ENCODE measurements at regions not wholly inside any gene's neighbourhood (a gene's known extent, or its start where the extent isn't known, plus 50 kb on each side); places are given as distances from the start of the nearest gene placed in this dataset.

GRCh38 chr18:44041961-44042360 is 638.7 kb upstream of the SETBP1 start:
- WGBS, 2 donors (ENCODE audit: low coverage in 1 of 2), result 72 to 73% methylated on average over 4 of the region's 4 CpGs
- H3K4me3 ChIP-seq, result no peak overlapping the region
- H3K4me1 ChIP-seq, result no peaks in the 10 kb centered on the region
- H3K27ac ChIP-seq, result no peak overlapping the region
- no peak for DNase-seq
- H3K27me3 ChIP-seq, result no peaks in the 10 kb centered on the region
- in situ Hi-C loops (cut with MboI; ENCODE audit: low pct_ligation_motif_present in 1 of 4, low pct_unique_long_range_greater_than_20kb in 1 of 4, low sequenced_read_pairs in 3 of 4), result no loop called here
- intact Hi-C loops (cut with DNase I; ENCODE audit: low total_unique reads), result no loop called here
- H3K9me3 ChIP-seq, result no peaks in the 10 kb centered on the region
- no peaks in the 10 kb centered on the region for H3K36me3 ChIP-seq
- no peak for TF ChIP-seq POLR2A (IDR thresholded peaks at IDR 0.05)
- TF ChIP-seq CTCF (IDR thresholded peaks at IDR 0.05), result no peak
- no peak for TF ChIP-seq EP300 (IDR thresholded peaks at IDR 0.05; ENCODE audit: low read depth)
- TF ChIP-seq POLR2AphosphoS5 (IDR thresholded peaks at IDR 0.05), result no peak

GRCh38 chr18:44046376-44046975 is 634.2 kb upstream of the SETBP1 start:
- Histone ChIP-seq H3K27ac (no peak overlapping the region), H3K9me3 (no peaks in the 10 kb centered on the region), H3K36me3 (no peaks in the 10 kb centered on the region), H3K4me1 (no peaks in the 10 kb centered on the region), H3K27me3 (no peaks in the 10 kb centered on the region), H3K4me3 (no peak overlapping the region)
- no peak for TF ChIP-seq CTCF (IDR thresholded peaks at IDR 0.05)
- no peak for TF ChIP-seq POLR2A (IDR thresholded peaks at IDR 0.05)
- TF ChIP-seq POLR2AphosphoS5 (IDR thresholded peaks at IDR 0.05), result no peak
- no peak for TF ChIP-seq EP300 (IDR thresholded peaks at IDR 0.05; ENCODE audit: low read depth)
- in situ Hi-C loops (cut with MboI; ENCODE audit: low pct_ligation_motif_present in 1 of 4, low pct_unique_long_range_greater_than_20kb in 1 of 4, low sequenced_read_pairs in 3 of 4), result no loop called here
- WGBS, 2 donors (ENCODE audit: low coverage in 1 of 2), result 85 to 91% methylated on average over 7 to 8 of the region's 8 CpGs
- DNase-seq, result no peak
- intact Hi-C loops (cut with DNase I; ENCODE audit: low total_unique reads), result no loop called here

GRCh38 chr18:44047585-44047984 is 633.1 kb upstream of the SETBP1 start:
- in situ Hi-C loops (cut with MboI; ENCODE audit: low pct_ligation_motif_present in 1 of 4, low pct_unique_long_range_greater_than_20kb in 1 of 4, low sequenced_read_pairs in 3 of 4), result no loop called here
- intact Hi-C loops (cut with DNase I; ENCODE audit: low total_unique reads), result no loop called here
- Histone ChIP-seq H3K9me3 (no peaks in the 10 kb centered on the region), H3K36me3 (no peaks in the 10 kb centered on the region), H3K4me3 (no peak overlapping the region), H3K27ac (no peak overlapping the region), H3K4me1 (no peaks in the 10 kb centered on the region), H3K27me3 (no peaks in the 10 kb centered on the region)
- DNase-seq, result no peak
- TF ChIP-seq POLR2A (IDR thresholded peaks at IDR 0.05), result no peak
- no peak for TF ChIP-seq EP300 (IDR thresholded peaks at IDR 0.05; ENCODE audit: low read depth)
- no peak for TF ChIP-seq CTCF (IDR thresholded peaks at IDR 0.05)
- TF ChIP-seq POLR2AphosphoS5 (IDR thresholded peaks at IDR 0.05), result no peak
- 85 to 93% methylated on average over 3 of the region's 3 CpGs for WGBS, 2 donors (ENCODE audit: low coverage in 1 of 2)

- intact Hi-C loops (cut with DNase I; ENCODE audit: low total_unique reads), result no loop called here
- Histone ChIP-seq H3K4me1 (no peaks in the 10 kb centered on the region), H3K27me3 (no peaks in the 10 kb centered on the region), H3K27ac (no peak overlapping the region), H3K4me3 (no peak overlapping the region), H3K36me3 (no peaks in the 10 kb centered on the region), H3K9me3 (no peaks in the 10 kb centered on the region)
- DNase-seq, result no peak
- TF ChIP-seq CTCF (IDR thresholded peaks at IDR 0.05), result no peak
- no peak for TF ChIP-seq POLR2AphosphoS5 (IDR thresholded peaks at IDR 0.05)
- no peak for TF ChIP-seq EP300 (IDR thresholded peaks at IDR 0.05; ENCODE audit: low read depth)
- TF ChIP-seq POLR2A (IDR thresholded peaks at IDR 0.05), result no peak
- in situ Hi-C loops (cut with MboI; ENCODE audit: low pct_ligation_motif_present in 1 of 4, low pct_unique_long_range_greater_than_20kb in 1 of 4, low sequenced_read_pairs in 3 of 4), result no loop called here
- WGBS, 2 donors (ENCODE audit: low coverage in 1 of 2), result 74 to 78% methylated on average over 3 of the region's 3 CpGs
Observed at GRCh38 chr18:44048435-44048834, 632.3 kb upstream of the SETBP1 start.

Measured in transverse colon (tissue), 4 donors.